NCI-H2227 treated with DMSO at 0.1 percent for 48 hours (cell line): ENCODE measurements at regions not wholly inside any gene's neighbourhood (a gene's known extent, or its start where the extent isn't known, plus 50 kb on each side); places are given as distances from the start of the nearest gene placed in this dataset.
"Not testable (repeated sequence)": the region's sequence is repeated elsewhere in the genome, so short reads cannot be mapped to it uniquely, and the experiment has no call there.

Experiments
- DNase-seq: peaks from one replicate; lab custom pipeline; 2025; lab: John Stamatoyannopoulos, UW

GRCh38 chrX:113033966-113034680 lies 193.5 kb upstream of the AMOT start:
- DNase-seq = no peak

- no peak for DNase-seq
Observed at GRCh38 chrX:113019958-113020357, 179.3 kb upstream of the AMOT start.

GRCh38 chrX:113009837-113010236 lies 169.2 kb upstream of the AMOT start:
- no peak for DNase-seq

- DNase-seq = no peak
Observed at GRCh38 chrX:113009029-113009428, 168.4 kb upstream of the AMOT start.

GRCh38 chrX:113001836-113002235 lies 161.2 kb upstream of the AMOT start:
- no peak for DNase-seq

- no peak for DNase-seq
Observed at GRCh38 chrX:112997991-112998390, 157.4 kb upstream of the AMOT start.

GRCh38 chrX:112991801-112992200 lies 151.2 kb upstream of the AMOT start:
- DNase-seq = no peak

- DNase-seq = no peak
Observed at GRCh38 chrX:112979879-112980278, 139.2 kb upstream of the AMOT start.

GRCh38 chrX:112968351-112969133 lies 127.9 kb upstream of the AMOT start:
- no peak for DNase-seq

GRCh38 chrX:112967903-112968302 lies 127.3 kb upstream of the AMOT start:
- DNase-seq = no peak

- no peak for DNase-seq
Observed at GRCh38 chrX:112967341-112967740, 126.7 kb upstream of the AMOT start.

GRCh38 chrX:112961981-112962380 lies 121.3 kb upstream of the AMOT start:
- DNase-seq = no peak

GRCh38 chrX:112947981-112948615 lies 107.5 kb upstream of the AMOT start:
- DNase-seq = no peak

GRCh38 chrX:112946227-112946626 lies 105.6 kb upstream of the AMOT start:
- no peak for DNase-seq

GRCh38 chrX:112945826-112946225 lies 105.2 kb upstream of the AMOT start:
- DNase-seq = no peak

GRCh38 chrX:112941209-112941837 lies 100.7 kb upstream of the AMOT start:
- DNase-seq = no peak

GRCh38 chrX:112935029-112935428 lies 94.4 kb upstream of the AMOT start:
- no peak for DNase-seq

- DNase-seq = no peak
Observed at GRCh38 chrX:112931900-112932299, 91.3 kb upstream of the AMOT start.

GRCh38 chrX:112931478-112931877 lies 90.8 kb upstream of the AMOT start:
- no peak for DNase-seq

GRCh38 chrX:112923381-112923780 lies 82.8 kb upstream of the AMOT start:
- DNase-seq = not testable (repeated sequence)

- DNase-seq = no peak
Observed at GRCh38 chrX:112913807-112914206, 73.2 kb upstream of the AMOT start.

GRCh38 chrX:112910418-112910817 lies 69.8 kb upstream of the AMOT start:
- no peak for DNase-seq
